ENCODE measurements at regions not wholly inside any gene's neighbourhood (a gene's known extent, or its start where the extent isn't known, plus 50 kb on each side); places are given as distances from the start of the nearest gene placed in this dataset.

GRCh38 chr10:125441151-125441550 is 241.8 kb downstream of the TEX36 start:
- Histone ChIP-seq H3K36me3 (ENCODE audit: control insufficient read depth in 2 of 2, extremely low read depth in 1 of 2, insufficient read depth in 2 of 2, low read length in 2 of 2) (no peaks in the 10 kb centered on the region), H3K27ac (ENCODE audit: control insufficient read depth, insufficient read depth, low read length) (no peak overlapping the region), H3K4me2 (ENCODE audit: control insufficient read depth, extremely low read depth, insufficient read depth, low read depth, low read length) (no peak overlapping the region), H3K9ac (ENCODE audit: control insufficient read depth, extremely low read depth, insufficient read depth, low read length) (no peak overlapping the region), H3K9me1 (ENCODE audit: control insufficient read depth, extremely low read depth, insufficient read depth, low read length) (no peaks in the 10 kb centered on the region), H3K27me3 (ENCODE audit: control insufficient read depth, extremely low read depth, insufficient read depth, low read length) (no peaks in the 10 kb centered on the region), H3K4me3 (ENCODE audit: control insufficient read depth in 2 of 3, extremely low read depth in 1 of 3, insufficient read depth in 2 of 3, low read depth in 1 of 3, low read length in 3 of 3) (no peak overlapping the region), H2AFZ (ENCODE audit: control insufficient read depth, low read length) (no peak overlapping the region), H3K79me2 (ENCODE audit: control insufficient read depth, insufficient read depth, low read length) (no peaks in the 10 kb centered on the region), H3K4me1 (ENCODE audit: control insufficient read depth, extremely low read depth, insufficient read depth, low read length) (no peaks in the 10 kb centered on the region), H4K20me1 (ENCODE audit: control insufficient read depth, extremely low read depth, insufficient read depth, low read length) (no peaks in the 10 kb centered on the region), H3K9me3 (ENCODE audit: control insufficient read depth, low read depth, low read length) (no peaks in the 10 kb centered on the region)
- dilution Hi-C loops (cut with MboI; ENCODE audit: extremely low pct_ligation_motif_present, low sequenced_read_pairs), result no loop called here
- FAIRE-seq (no peak), DNase-seq (ENCODE audit: low read depth, low spot score) (no peak)
- TF ChIP-seq CTCF (optimal IDR thresholded peaks at IDR 0.05 in 1 of 3, IDR thresholded peaks at IDR 0.05 in 1 of 3, conservative IDR thresholded peaks at IDR 0.05 in 1 of 3; ENCODE audit: extremely low read depth in 1 of 3, insufficient read depth in 2 of 3, low read length in 3 of 3), result no peak
- TF ChIP-seq EZH2 (IDR thresholded peaks at IDR 0.05; ENCODE audit: low read length), result no peak

DNA sequence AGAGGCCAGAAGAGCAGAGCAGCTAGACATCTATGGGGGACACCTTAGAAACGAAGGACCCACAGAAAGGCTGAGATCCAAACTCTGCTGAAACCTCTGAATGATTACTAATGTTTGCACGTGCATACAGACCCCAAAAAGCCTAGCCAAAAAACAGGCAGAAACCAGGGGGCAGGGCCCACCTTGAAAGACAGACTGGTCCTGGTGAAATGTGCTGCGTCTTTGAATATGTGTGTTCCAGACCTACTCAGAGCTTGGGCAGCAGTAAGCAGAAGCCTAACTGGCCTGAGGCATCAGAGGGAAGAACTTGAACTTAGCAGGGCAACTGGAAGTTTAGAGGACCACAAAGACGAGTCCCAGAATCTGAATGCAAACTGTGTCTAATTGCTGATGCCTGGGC is 251.8 kb downstream of the TEX36 start:
- Histone ChIP-seq H2AFZ (ENCODE audit: control insufficient read depth, low read length) (no peak overlapping the region), H3K4me2 (ENCODE audit: control insufficient read depth, extremely low read depth, insufficient read depth, low read depth, low read length) (no peak overlapping the region), H3K27me3 (ENCODE audit: control insufficient read depth, extremely low read depth, insufficient read depth, low read length) (no peaks in the 10 kb centered on the region), H3K9me1 (ENCODE audit: control insufficient read depth, extremely low read depth, insufficient read depth, low read length) (no peaks in the 10 kb centered on the region), H3K9ac (ENCODE audit: control insufficient read depth, extremely low read depth, insufficient read depth, low read length) (no peak overlapping the region), H3K27ac (ENCODE audit: control insufficient read depth, insufficient read depth, low read length) (no peak overlapping the region), H4K20me1 (ENCODE audit: control insufficient read depth, extremely low read depth, insufficient read depth, low read length) (no peaks in the 10 kb centered on the region), H3K4me3 (ENCODE audit: control insufficient read depth in 2 of 3, extremely low read depth in 1 of 3, insufficient read depth in 2 of 3, low read depth in 1 of 3, low read length in 3 of 3) (no peak overlapping the region), H3K4me1 (ENCODE audit: control insufficient read depth, extremely low read depth, insufficient read depth, low read length) (no peaks in the 10 kb centered on the region), H3K36me3 (ENCODE audit: control insufficient read depth in 2 of 2, extremely low read depth in 1 of 2, insufficient read depth in 2 of 2, low read length in 2 of 2) (no peaks in the 10 kb centered on the region), H3K79me2 (ENCODE audit: control insufficient read depth, insufficient read depth, low read length) (no peaks in the 10 kb centered on the region), H3K9me3 (ENCODE audit: control insufficient read depth, low read depth, low read length) (no peaks in the 10 kb centered on the region)
- dilution Hi-C loops (cut with MboI; ENCODE audit: extremely low pct_ligation_motif_present, low sequenced_read_pairs), result no loop called here
- TF ChIP-seq EZH2 (IDR thresholded peaks at IDR 0.05; ENCODE audit: low read length) (no peak), CTCF (optimal IDR thresholded peaks at IDR 0.05 in 1 of 3, IDR thresholded peaks at IDR 0.05 in 1 of 3, conservative IDR thresholded peaks at IDR 0.05 in 1 of 3; ENCODE audit: extremely low read depth in 1 of 3, insufficient read depth in 2 of 3, low read length in 3 of 3) (no peak)
- FAIRE-seq, result no peak
- DNase-seq (ENCODE audit: low read depth, low spot score), result no peak

Measured in keratinocyte (primary cell).